ENCODE measurements at regions not wholly inside any gene's neighbourhood (a gene's known extent, or its start where the extent isn't known, plus 50 kb on each side); places are given as distances from the start of the nearest gene placed in this dataset.

DNA sequence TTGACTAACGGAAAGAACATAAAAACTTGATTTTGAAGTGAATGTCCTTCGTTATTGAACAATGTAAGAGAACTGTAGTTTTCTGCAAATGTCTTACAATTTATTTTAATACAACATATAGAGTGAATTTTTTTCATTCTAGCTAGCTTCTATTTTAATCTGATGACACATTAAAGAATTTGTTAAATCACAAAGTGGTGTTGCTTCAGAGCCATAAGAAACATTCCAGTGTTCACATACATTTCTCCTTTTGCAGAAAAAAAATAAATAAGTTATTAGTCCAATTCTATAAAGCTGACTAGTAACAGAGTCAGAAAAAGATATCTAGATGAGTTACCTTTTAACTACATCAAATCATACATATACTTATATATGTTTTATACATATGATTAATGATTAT, 914.3 kb upstream of the SLC39A10 start:
- WGBS (ENCODE audit: low lambda C conversion rate, missing lambda C conversion rate), result 90% methylated on average over 2 of the region's 2 CpGs
- Histone ChIP-seq H3K27ac (no peak overlapping the region), H3K4me3 (no peak overlapping the region), H3K4me2 (no peak overlapping the region), H3K9me2 (replicated peaks; ENCODE audit: insufficient read depth) (no peaks in the 10 kb centered on the region), H4K20me1 (ENCODE audit: insufficient read depth, poor library complexity, severe bottlenecking) (no peaks in the 10 kb centered on the region), H3K4me1 (ENCODE audit: insufficient read depth) (no peaks in the 10 kb centered on the region), H2AFZ (no peak overlapping the region), H3K79me2 (no peaks in the 10 kb centered on the region), H3K27me3 (no peaks in the 10 kb centered on the region), H3K9me3 (ENCODE audit: low read depth) (no peaks in the 10 kb centered on the region), H3K36me3 (replicated peaks; ENCODE audit: insufficient read depth, low read depth) (no peaks in the 10 kb centered on the region)
- no peak for DNase-seq (ENCODE audit: low spot score)
- no peak for TF ChIP-seq CTCF (IDR thresholded peaks at IDR 0.05; ENCODE audit: poor library complexity)

DNA sequence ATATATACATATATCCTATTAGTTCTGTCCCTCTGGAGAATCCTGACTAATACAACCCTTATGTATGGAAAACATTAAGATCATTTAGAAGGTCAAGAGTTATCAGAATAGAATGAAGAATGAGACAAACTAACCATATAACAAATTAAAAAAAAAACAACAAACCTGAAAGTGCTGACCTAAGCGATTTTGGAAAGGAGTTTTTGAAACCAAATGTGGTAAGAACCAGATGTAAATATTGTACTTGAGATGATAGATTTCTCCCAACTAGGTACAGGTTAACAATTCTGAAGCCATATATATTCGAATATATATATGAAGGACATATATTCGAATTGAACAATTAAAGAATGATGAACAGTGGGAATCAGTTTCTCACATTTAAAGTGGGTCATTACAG, 917.8 kb upstream of the SLC39A10 start:
- H3K9me3 ChIP-seq (ENCODE audit: low read depth), result no peaks in the 10 kb centered on the region
- no peaks in the 10 kb centered on the region for H3K27me3 ChIP-seq
- H2AFZ ChIP-seq, result no peak overlapping the region
- no peaks in the 10 kb centered on the region for H3K4me1 ChIP-seq (ENCODE audit: insufficient read depth)
- H3K4me2 ChIP-seq, result no peak overlapping the region
- TF ChIP-seq EZH2 (IDR thresholded peaks at IDR 0.05; ENCODE audit: borderline replicate concordance) (no peak), CTCF (IDR thresholded peaks at IDR 0.05; ENCODE audit: poor library complexity) (no peak), EZH2phosphoT487 (IDR thresholded peaks at IDR 0.05; ENCODE audit: low read depth, severe bottlenecking, unreplicated experiment) (no peak)
- no peaks in the 10 kb centered on the region for H4K20me1 ChIP-seq (ENCODE audit: insufficient read depth, poor library complexity, severe bottlenecking)
- no peak overlapping the region for H3K4me3 ChIP-seq
- no peak for DNase-seq (ENCODE audit: low spot score)
- no peaks in the 10 kb centered on the region for H3K36me3 ChIP-seq (replicated peaks; ENCODE audit: insufficient read depth, low read depth)
- H3K79me2 ChIP-seq, result no peaks in the 10 kb centered on the region
- H3K27ac ChIP-seq, result no peak overlapping the region
- no peaks in the 10 kb centered on the region for H3K9me2 ChIP-seq (replicated peaks; ENCODE audit: insufficient read depth)
- WGBS (ENCODE audit: low lambda C conversion rate, missing lambda C conversion rate), result 88% methylated on average over 3 of the region's 3 CpGs

- no peak overlapping the region for H3K27ac ChIP-seq
- H3K36me3 ChIP-seq (replicated peaks; ENCODE audit: insufficient read depth, low read depth), result no peaks in the 10 kb centered on the region
- H3K9me3 ChIP-seq (ENCODE audit: low read depth), result no peaks in the 10 kb centered on the region
- H2AFZ ChIP-seq, result no peak overlapping the region
- DNase-seq (ENCODE audit: low spot score), result no peak
- TF ChIP-seq CTCF (IDR thresholded peaks at IDR 0.05; ENCODE audit: poor library complexity), result no peak
- TF ChIP-seq EZH2 (IDR thresholded peaks at IDR 0.05; ENCODE audit: borderline replicate concordance), result no peak
- no peak for TF ChIP-seq EZH2phosphoT487 (IDR thresholded peaks at IDR 0.05; ENCODE audit: low read depth, severe bottlenecking, unreplicated experiment)
- H3K4me1 ChIP-seq (ENCODE audit: insufficient read depth), result no peaks in the 10 kb centered on the region
- no peaks in the 10 kb centered on the region for H3K9me2 ChIP-seq (replicated peaks; ENCODE audit: insufficient read depth)
- no peak overlapping the region for H3K4me3 ChIP-seq
- H3K79me2 ChIP-seq, result no peaks in the 10 kb centered on the region
- no peaks in the 10 kb centered on the region for H4K20me1 ChIP-seq (ENCODE audit: insufficient read depth, poor library complexity, severe bottlenecking)
- 84% methylated on average over 2 of the region's 2 CpGs for WGBS (ENCODE audit: low lambda C conversion rate, missing lambda C conversion rate)
- H3K27me3 ChIP-seq, result no peaks in the 10 kb centered on the region
- H3K4me2 ChIP-seq, result no peak overlapping the region
Observed at GRCh38 chr2:194735837-194736542, 921.0 kb upstream of the SLC39A10 start.

DNA sequence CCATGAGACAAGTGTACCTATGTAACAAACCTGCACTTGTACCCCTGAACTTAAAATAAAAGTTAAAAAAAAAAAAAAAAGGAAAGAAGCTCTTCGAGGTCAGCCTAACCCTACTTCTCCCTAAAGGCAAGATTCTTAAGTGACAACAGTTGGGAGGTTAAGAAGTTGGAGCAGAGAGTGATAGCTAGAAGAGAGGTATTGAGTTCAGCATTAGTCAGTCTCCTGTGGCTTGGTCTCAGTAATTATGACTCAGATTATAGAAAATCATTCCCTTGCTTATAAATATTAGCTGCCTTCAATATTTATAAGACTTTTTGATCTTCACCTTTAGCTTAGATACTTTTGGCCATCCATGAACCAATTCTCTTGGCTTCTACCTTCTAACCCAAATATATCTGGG, 926.8 kb upstream of the SLC39A10 start:
- Histone ChIP-seq H3K79me2 (no peaks in the 10 kb centered on the region), H3K4me2 (no peak overlapping the region), H3K4me1 (ENCODE audit: insufficient read depth) (no peaks in the 10 kb centered on the region), H3K9me2 (replicated peaks; ENCODE audit: insufficient read depth) (no peaks in the 10 kb centered on the region), H3K27ac (no peak overlapping the region), H3K9me3 (ENCODE audit: low read depth) (no peaks in the 10 kb centered on the region), H2AFZ (no peak overlapping the region), H3K4me3 (no peak overlapping the region), H4K20me1 (ENCODE audit: insufficient read depth, poor library complexity, severe bottlenecking) (no peaks in the 10 kb centered on the region), H3K27me3 (no peaks in the 10 kb centered on the region), H3K36me3 (replicated peaks; ENCODE audit: insufficient read depth, low read depth) (no peaks in the 10 kb centered on the region)
- no peak for TF ChIP-seq EZH2 (IDR thresholded peaks at IDR 0.05; ENCODE audit: borderline replicate concordance)
- TF ChIP-seq EZH2phosphoT487 (IDR thresholded peaks at IDR 0.05; ENCODE audit: low read depth, severe bottlenecking, unreplicated experiment), result no peak
- no peak for TF ChIP-seq CTCF (IDR thresholded peaks at IDR 0.05; ENCODE audit: poor library complexity)
- no peak for DNase-seq (ENCODE audit: low spot score)
- 83% methylated on average over 1 of the region's 1 CpG for WGBS (ENCODE audit: low lambda C conversion rate, missing lambda C conversion rate)

All from hepatocyte (in vitro differentiated cells).